Loucy (cell line): ENCODE measurements at regions not wholly inside any gene's neighbourhood (a gene's known extent, or its start where the extent isn't known, plus 50 kb on each side); places are given as distances from the start of the nearest gene placed in this dataset.

Experiments used
- H2AFZ ChIP-seq: fragments of 200-600 bp; sonication (generic); 2 replicates; pipeline ENCODE4 v1.6.0; 2016; ENCODE audit warnings: antibody characterized with exemption, mild to moderate bottlenecking, low read length, moderate library complexity
- H3F3A ChIP-seq: fragments of 200-600 bp; 2 replicates; pipeline ENCODE4 v1.6.0; 2016; ENCODE audit warnings: antibody characterized with exemption, low read depth, mild to moderate bottlenecking
- H3K27me3 ChIP-seq: fragments of 200-600 bp; sonication (generic); 2 replicates; pipeline ENCODE4 v1.6.1; 2014; ENCODE audit warnings: low read length, mild to moderate bottlenecking; ENCODE audit not compliant: insufficient read depth, poor library complexity, severe bottlenecking
- H3K36me3 ChIP-seq: fragments of 200-600 bp; sonication (generic); 2 replicates; pipeline ENCODE4 v1.6.1; 2016; ENCODE audit warnings: low read length; ENCODE audit not compliant: insufficient read depth
- H3K4me1 ChIP-seq: fragments of 200-600 bp; sonication (generic); 2 replicates; pipeline ENCODE4 v1.5.1; 2014; ENCODE audit warnings: low read length, mild to moderate bottlenecking; ENCODE audit not compliant: insufficient read depth, poor library complexity, severe bottlenecking
- H3K4me2 ChIP-seq: fragments of 200-600 bp; sonication (generic); 2 replicates; pipeline ENCODE4 v1.6.0; 2014; ENCODE audit warnings: antibody characterized with exemption, low read length, low read depth, mild to moderate bottlenecking; ENCODE audit not compliant: poor library complexity, severe bottlenecking
- H3K4me3 ChIP-seq: fragments of 200-600 bp; sonication (generic); 2 replicates; pipeline ENCODE4 v1.5.1; 2014; ENCODE audit warnings: low read length, mild to moderate bottlenecking, mixed read lengths; ENCODE audit not compliant: poor library complexity, severe bottlenecking
- H3K79me2 ChIP-seq: fragments of 200-600 bp; sonication (generic); 2 replicates; pipeline ENCODE4 v1.6.1; 2014; ENCODE audit warnings: low read length; ENCODE audit not compliant: insufficient read depth
- H3K9ac ChIP-seq: fragments of 200-600 bp; sonication (generic); 2 replicates; pipeline ENCODE4 v1.6.0; 2014; ENCODE audit warnings: mild to moderate bottlenecking, low read depth, low read length, moderate library complexity; ENCODE audit not compliant: poor library complexity, severe bottlenecking
- H3K9me2 ChIP-seq: fragments of 200-600 bp; sonication (generic); replicated peaks from 2 replicates; pipeline ENCODE4 v1.6.1; 2016; ENCODE audit warnings: low read depth, low read length, mixed read lengths
- H3K9me3 ChIP-seq: fragments of 200-600 bp; sonication (generic); 2 replicates; pipeline ENCODE4 v1.6.1; 2014; ENCODE audit warnings: mild to moderate bottlenecking, antibody characterized with exemption, low read length, low read depth; ENCODE audit not compliant: insufficient read depth
- H4K20me1 ChIP-seq: fragments of 200-600 bp; sonication (generic); 2 replicates; pipeline ENCODE4 v1.6.0; 2014; ENCODE audit warnings: antibody characterized with exemption, low read length, mild to moderate bottlenecking; ENCODE audit not compliant: insufficient read depth, poor library complexity, severe bottlenecking
- CTCF ChIP-seq: fragments of 200-600 bp; sonication (generic); conservative IDR thresholded peaks from 2 replicates; pipeline ENCODE4 v1.5.1; 2014; ENCODE audit warnings: mild to moderate bottlenecking, antibody characterized with exemption, low read length
- EZH2phosphoT487 ChIP-seq: fragments of 200-600 bp; IDR thresholded peaks from 2 replicates; pipeline ENCODE4 v1.6.1; 2018; ENCODE audit warnings: antibody characterized with exemption, mild to moderate bottlenecking, moderate library complexity, borderline replicate concordance

GRCh38 chr12:67928621-67929383 is 60.4 kb upstream of the IFNG-AS1 start:
- H3F3A ChIP-seq: no peaks in the 10 kb centered on the region
- no peak overlapping the region for H3K4me2 ChIP-seq
- H3K4me3 ChIP-seq: no peak overlapping the region
- TF ChIP-seq EZH2phosphoT487: no peak
- no peak for TF ChIP-seq CTCF
- H3K79me2 ChIP-seq: no peaks in the 10 kb centered on the region
- no peaks in the 10 kb centered on the region for H3K4me1 ChIP-seq
- no peaks in the 10 kb centered on the region for H3K9me2 ChIP-seq
- no peaks in the 10 kb centered on the region for H3K36me3 ChIP-seq
- H2AFZ ChIP-seq: no peak overlapping the region
- no peaks in the 10 kb centered on the region for H3K9me3 ChIP-seq
- no peaks in the 10 kb centered on the region for H4K20me1 ChIP-seq
- no peaks in the 10 kb centered on the region for H3K27me3 ChIP-seq
- no peak overlapping the region for H3K9ac ChIP-seq

- Histone ChIP-seq H4K20me1 (no peaks in the 10 kb centered on the region), H3K9me2 (no peaks in the 10 kb centered on the region), H3K36me3 (no peaks in the 10 kb centered on the region), H2AFZ (no peak overlapping the region), H3K9me3 (no peaks in the 10 kb centered on the region), H3K79me2 (no peaks in the 10 kb centered on the region), H3K9ac (no peak overlapping the region), H3K4me1 (no peaks in the 10 kb centered on the region), H3K4me2 (no peak overlapping the region), H3K27me3 (no peaks in the 10 kb centered on the region), H3F3A (no peaks in the 10 kb centered on the region), H3K4me3 (no peak overlapping the region)
- TF ChIP-seq CTCF (no peak), EZH2phosphoT487 (no peak)
Observed at GRCh38 chr12:67929384-67929772, 59.9 kb upstream of the IFNG-AS1 start.

- no peak for TF ChIP-seq CTCF
- TF ChIP-seq EZH2phosphoT487: no peak
- Histone ChIP-seq H3K9me2 (no peaks in the 10 kb centered on the region), H3K4me2 (no peak overlapping the region), H4K20me1 (no peaks in the 10 kb centered on the region), H3K36me3 (no peaks in the 10 kb centered on the region), H2AFZ (no peak overlapping the region), H3K27me3 (no peaks in the 10 kb centered on the region), H3F3A (no peaks in the 10 kb centered on the region), H3K9me3 (no peaks in the 10 kb centered on the region), H3K9ac (no peak overlapping the region), H3K4me1 (no peaks in the 10 kb centered on the region), H3K79me2 (no peaks in the 10 kb centered on the region), H3K4me3 (no peak overlapping the region)
Observed at GRCh38 chr12:67937822-67938221, 51.4 kb upstream of the IFNG-AS1 start.
